Suprapubic skin (tissue), 3 donors: ENCODE measurements at regions not wholly inside any gene's neighbourhood (a gene's known extent, or its start where the extent isn't known, plus 50 kb on each side); places are given as distances from the start of the nearest gene placed in this dataset.

Source experiments
- CTCF ChIP-seq, 2 donors: fragments of 200-600 bp in 1 of 2; fragments of 450-650 bp in 1 of 2; sonication (generic) in 1 of 2; IDR thresholded peaks; one replicate each; pipeline ENCODE4 v1.5.1; 2016 to 2019; ENCODE audit warnings: antibody characterized with exemption in 2 of 2, mild to moderate bottlenecking in 1 of 2, moderate library complexity in 1 of 2
- POLR2AphosphoS5 ChIP-seq, 3 donors: sonication (generic); formaldehyde crosslinking; IDR thresholded peaks; one replicate each; pipeline ENCODE4 v1.6.1; 2017; ENCODE audit warnings: antibody characterized with exemption in 3 of 3

GRCh38 chr15:36507458-36507857 is 72.0 kb upstream of the CDIN1 start:
- no peak for TF ChIP-seq CTCF (IDR thresholded peaks at IDR 0.05)
- TF ChIP-seq POLR2AphosphoS5 (IDR thresholded peaks at IDR 0.05) = no peak
